Midbrain (tissue), 1 donor: ENCODE measurements at regions not wholly inside any gene's neighbourhood (a gene's known extent, or its start where the extent isn't known, plus 50 kb on each side); places are given as distances from the start of the nearest gene placed in this dataset.

Source experiments
- DNase-seq: peaks from one replicate; lab custom pipeline; 2025; lab: John Stamatoyannopoulos, UW

GRCh38 chr2:158049129-158049855 lies 52.4 kb upstream of the UPP2 start:
- no peak for DNase-seq

GRCh38 chr2:158048327-158048726 lies 53.3 kb upstream of the UPP2 start:
- DNase-seq, result no peak

DNA sequence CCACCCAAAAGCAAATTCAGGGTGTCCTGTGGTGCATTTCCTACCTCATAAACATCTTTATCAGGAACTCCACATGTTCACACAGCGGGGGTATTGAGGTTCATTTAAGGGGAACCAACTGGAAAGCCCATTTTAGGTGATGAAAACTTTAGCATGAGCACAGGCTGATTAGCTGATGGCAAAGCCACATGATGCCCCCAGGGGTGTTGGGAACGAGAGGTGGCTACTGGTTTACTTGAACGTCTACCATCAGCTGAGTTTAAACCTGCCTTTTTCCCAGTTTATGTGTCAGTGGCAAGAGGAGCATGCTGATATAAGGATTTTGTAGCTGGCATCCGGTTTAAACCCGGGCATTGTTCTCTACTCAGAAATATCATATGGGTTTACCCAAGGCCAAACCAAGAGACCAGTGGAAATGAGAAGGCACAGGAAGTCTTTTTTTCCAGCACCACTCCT lies 54.5 kb upstream of the UPP2 start:
- no peak for DNase-seq

DNA sequence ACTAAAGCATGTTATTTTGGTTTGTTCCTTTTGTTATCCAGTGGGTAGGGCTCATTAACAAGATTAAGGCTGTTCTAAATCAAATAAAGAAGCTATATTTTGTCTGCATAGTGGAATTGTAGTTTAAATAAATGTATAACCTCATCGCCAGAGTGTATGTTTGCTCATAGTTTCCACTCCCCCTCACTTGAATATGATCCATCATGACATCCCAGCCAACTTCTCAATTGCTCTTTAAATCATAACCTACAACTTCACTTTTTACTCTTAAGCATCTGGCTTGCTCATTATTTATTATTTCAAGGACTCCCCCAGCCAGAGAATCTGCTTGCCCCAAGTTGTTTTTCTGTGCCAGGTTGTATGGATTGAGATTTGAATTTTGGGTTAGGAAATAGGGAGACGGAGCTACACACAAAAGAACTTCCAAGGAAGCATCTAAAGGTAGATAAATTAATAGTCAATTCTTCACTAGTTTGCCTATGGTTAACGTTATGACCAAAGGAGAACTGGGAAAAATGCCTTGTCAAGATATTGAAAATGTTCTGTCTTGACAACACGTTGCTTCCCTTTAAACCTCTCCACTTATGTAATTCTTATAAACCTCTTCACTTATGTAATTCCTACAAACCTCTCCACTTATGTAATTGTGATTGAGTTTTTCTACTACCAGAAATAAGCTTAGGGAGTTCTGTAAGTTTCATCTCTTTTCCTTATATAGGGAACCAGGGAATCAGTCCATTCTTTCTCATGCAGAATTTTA lies 55.4 kb upstream of the UPP2 start:
- DNase-seq, result no peak

GRCh38 chr2:158045362-158045761 lies 56.3 kb upstream of the UPP2 start:
- no peak for DNase-seq

GRCh38 chr2:158043181-158043948 lies 58.3 kb upstream of the UPP2 start:
- DNase-seq, result no peak

DNA sequence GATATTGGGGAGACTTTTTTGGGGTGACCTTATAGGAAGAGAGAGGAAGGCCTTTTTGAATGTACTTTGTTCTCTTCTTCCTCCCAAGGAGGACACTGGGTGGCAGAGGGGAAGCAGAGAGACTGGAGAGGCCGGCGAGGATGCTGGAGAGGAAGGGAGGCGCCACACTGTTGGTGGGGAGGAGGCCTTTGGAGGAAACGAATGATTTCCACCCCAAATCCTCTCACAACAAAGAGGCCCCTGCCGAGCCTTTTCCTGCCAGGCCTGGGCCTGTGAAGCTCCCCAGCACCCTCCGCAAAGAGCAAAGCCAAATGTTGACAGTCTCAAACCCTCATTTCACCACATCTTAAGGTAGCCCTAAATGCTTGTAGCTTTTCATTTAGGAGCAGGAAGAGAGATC lies 59.0 kb upstream of the UPP2 start:
- DNase-seq, result no peak

- DNase-seq, result no peak
Measured at GRCh38 chr2:158042245-158042644, 59.4 kb upstream of the UPP2 start.

DNA sequence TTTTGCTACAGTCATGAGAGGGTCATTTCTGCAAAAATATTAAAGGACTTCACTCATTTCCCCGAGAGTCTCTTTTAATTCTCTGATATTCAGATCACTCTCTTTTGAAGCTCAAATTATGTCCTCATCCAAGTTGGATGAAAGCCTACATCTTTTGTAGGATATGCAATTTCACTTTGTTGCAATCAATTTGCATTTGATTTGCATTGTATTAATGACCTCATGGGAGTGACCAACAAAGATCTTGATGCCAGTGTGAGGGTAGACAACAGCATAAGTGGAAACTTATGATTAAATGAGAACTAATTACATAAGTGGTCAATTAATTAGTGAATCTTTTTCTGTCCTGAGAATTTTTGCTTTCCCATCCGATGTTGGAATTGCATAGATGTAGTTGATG lies 60.3 kb upstream of the UPP2 start:
- DNase-seq, result no peak

- DNase-seq, result no peak
Measured at GRCh38 chr2:158038901-158039300, 62.8 kb upstream of the UPP2 start.

DNA sequence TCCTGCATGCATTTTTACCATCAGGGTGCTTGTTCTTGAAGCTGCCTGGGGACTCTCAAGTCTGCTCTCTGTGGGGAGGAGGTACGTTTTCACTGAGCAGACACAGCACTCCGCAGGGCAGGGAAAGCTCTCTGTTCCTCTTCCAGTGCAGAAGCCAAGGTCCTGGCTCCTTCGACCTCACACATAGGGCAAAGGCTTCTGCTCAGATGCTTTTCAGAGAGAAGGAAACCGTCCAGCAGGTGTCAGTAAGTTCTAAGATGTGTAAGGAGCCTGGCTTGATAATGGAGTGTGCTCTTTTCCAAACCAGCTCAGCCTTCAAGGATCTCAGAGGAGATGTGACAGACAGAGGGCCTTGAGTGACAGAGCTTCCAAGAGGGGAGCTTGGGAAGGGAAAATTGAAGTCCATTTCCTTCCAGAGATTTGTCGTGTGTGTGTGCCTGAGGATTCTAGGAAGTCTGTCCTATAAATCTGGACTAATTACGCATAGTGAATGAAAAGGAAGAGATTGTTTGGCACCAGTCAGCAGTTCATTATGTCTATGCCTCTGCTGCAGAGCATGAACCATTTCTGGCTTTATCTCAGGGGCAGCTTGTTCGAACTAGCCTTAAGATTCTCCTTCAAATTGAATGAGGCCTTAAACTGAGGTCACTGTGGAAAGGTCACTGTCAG lies 67.3 kb upstream of the UPP2 start:
- DNase-seq, result peak; percentile 20

DNA sequence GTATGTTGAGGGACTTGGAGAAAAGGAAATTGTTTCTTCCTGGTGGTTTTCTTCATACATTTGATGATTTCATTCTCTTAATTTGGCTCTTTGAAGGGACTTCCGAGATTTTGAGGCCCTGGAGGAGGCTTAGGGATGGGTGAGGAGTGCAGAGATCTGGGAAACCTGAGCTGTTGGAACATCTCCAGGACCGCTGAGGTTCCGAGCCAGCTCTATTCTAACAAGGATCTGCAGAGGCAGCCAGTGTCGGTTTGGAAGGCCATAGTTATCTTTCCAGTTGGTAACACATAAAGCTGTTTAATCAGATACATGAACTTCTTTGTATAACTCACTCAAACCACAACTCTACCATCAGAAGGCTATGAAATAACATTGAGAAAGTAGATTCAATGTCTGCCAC lies 70.3 kb upstream of the UPP2 start:
- DNase-seq, result no peak

DNA sequence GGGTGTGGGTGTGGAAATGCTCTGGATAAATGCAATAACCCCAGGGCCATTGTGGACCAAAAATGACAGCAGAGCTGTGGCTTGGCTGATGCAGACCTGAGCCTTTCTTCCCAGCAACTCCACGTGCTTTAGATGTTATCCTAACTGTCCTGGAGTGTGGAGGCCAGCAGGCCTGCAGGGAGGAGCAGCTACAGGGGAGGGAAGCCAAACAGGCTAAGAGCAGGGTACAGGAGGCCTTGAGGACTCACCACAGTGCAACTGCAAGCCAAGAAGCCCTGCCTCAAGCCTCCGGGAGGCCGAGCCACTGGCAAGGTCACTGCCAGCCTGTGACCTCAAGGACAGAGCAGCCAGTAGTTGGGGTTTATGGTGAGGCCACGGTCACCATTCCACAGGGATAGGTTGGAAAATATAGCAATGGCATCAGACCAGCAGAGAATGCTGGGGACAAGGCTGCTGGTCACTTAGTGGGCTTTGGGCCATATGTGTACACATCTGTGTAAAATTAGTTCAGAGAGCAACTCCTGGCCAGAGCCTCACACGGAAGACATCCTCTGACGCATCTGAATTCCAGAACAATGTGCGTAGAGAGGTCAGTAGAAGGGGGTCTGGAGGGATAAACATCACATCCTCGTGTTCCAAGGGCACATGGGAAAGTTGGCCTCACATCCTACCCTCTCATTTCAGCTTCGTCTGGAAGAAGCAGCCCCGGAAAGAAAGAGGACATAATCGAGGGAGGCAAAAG lies 76.2 kb upstream of the UPP2 start:
- DNase-seq, result no peak

DNA sequence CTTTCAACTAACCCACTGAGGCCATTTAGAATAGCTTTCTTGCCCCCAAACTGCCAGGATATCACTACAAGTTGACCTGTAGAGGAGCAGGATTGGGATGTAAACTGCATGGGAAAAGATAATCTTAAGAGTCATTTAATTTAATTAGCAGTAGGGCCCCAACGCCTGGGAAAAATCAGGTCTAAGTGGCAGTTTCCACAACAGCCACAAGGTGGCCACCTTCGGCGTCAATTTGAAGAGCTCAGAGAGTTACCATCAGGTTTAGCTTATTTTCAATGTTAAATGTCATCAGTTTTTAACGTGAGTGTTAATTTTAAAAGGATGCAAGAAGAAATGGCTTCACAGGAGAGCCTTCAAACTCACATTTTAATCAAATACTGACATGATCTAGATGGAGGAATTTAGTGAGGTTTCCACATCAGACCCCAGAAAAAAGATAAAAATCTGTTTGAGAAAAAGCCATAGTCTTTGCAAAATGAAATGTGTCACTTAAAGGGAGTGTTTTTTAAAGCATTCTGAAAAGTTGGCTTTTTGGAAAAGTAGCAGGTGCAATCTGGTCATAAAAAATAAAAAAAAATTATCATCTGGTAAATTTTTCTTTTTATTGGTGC lies 77.3 kb upstream of the UPP2 start:
- peak; percentile 67 for DNase-seq

GRCh38 chr2:158022888-158023287 lies 78.8 kb upstream of the UPP2 start:
- no peak for DNase-seq

GRCh38 chr2:158021226-158021625 lies 80.5 kb upstream of the UPP2 start:
- no peak for DNase-seq

DNA sequence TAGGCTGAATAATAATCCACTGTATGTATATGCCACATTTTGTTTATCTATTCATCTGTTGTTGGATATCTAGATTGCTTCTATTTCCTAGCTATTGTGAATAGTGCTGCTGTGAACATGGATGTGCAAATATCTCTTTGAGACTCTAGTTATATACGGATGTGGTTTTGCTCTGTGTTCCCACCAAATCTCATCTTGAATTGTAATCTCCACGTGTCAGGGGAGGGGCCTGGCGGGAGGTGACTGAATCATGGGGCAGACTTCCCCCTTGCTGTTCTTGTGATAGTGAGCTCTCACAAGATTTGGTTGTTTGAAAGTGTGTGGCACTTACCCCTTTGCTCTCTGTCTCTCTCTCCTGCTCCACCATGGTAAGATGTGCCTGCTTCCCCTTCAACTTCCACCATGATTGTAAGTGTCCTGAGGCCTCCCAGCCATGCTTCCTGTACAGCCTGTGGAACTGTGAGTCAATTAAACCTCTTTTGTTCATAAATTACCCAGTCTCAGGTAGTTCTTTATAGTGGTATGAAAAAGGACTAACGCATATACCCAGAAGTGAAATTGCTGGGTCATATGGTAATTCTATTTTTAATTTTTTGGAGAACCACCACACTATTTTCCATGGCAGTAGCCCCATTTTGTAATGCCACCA lies 86.1 kb upstream of the UPP2 start:
- DNase-seq, result no peak

GRCh38 chr2:158013891-158014290 lies 87.8 kb upstream of the UPP2 start:
- no peak for DNase-seq

- no peak for DNase-seq
Measured at GRCh38 chr2:158011055-158011771, 90.5 kb upstream of the UPP2 start.

GRCh38 chr2:158009399-158009798 lies 92.3 kb upstream of the UPP2 start:
- no peak for DNase-seq
